SU-DHL-6 (cell line): ENCODE measurements at regions not wholly inside any gene's neighbourhood (a gene's known extent, or its start where the extent isn't known, plus 50 kb on each side); places are given as distances from the start of the nearest gene placed in this dataset.

Source experiments
- CTCF ChIP-seq: fragments of 200-600 bp; sonication (generic); IDR thresholded peaks from one replicate; pipeline ENCODE4 v1.5.1; 2017; ENCODE audit warnings: antibody characterized with exemption, mild to moderate bottlenecking, low read length, moderate library complexity; ENCODE audit not compliant: insufficient read depth, poor library complexity, severe bottlenecking
- EZH2phosphoT487 ChIP-seq: fragments of 200-600 bp; sonication (generic), shearing (Covaris generic); conservative IDR thresholded peaks from 2 replicates; pipeline ENCODE4 v1.6.1; 2018; ENCODE audit warnings: mild to moderate bottlenecking, antibody characterized with exemption, low read length, moderate library complexity, mixed read lengths

- TF ChIP-seq CTCF (no peak), EZH2phosphoT487 (no peak)
These were observed 159.1 kb upstream of the ZNF608 start for GRCh38 chr5:124905256-124906130.
